Loucy (cell line): ENCODE measurements at regions not wholly inside any gene's neighbourhood (a gene's known extent, or its start where the extent isn't known, plus 50 kb on each side); places are given as distances from the start of the nearest gene placed in this dataset.
"Not testable (repeated sequence)": the region's sequence is repeated elsewhere in the genome, so short reads cannot be mapped to it uniquely, and the experiment has no call there.

Source experiments
- H2AFZ ChIP-seq: fragments of 200-600 bp; sonication (generic); 2 replicates; pipeline ENCODE4 v1.6.0; 2016; ENCODE audit warnings: antibody characterized with exemption, mild to moderate bottlenecking, low read length, moderate library complexity
- H3F3A ChIP-seq: fragments of 200-600 bp; 2 replicates; pipeline ENCODE4 v1.6.0; 2016; ENCODE audit warnings: antibody characterized with exemption, low read depth, mild to moderate bottlenecking
- H3K27me3 ChIP-seq: fragments of 200-600 bp; sonication (generic); 2 replicates; pipeline ENCODE4 v1.6.1; 2014; ENCODE audit warnings: low read length, mild to moderate bottlenecking; ENCODE audit not compliant: insufficient read depth, poor library complexity, severe bottlenecking
- H3K36me3 ChIP-seq: fragments of 200-600 bp; sonication (generic); 2 replicates; pipeline ENCODE4 v1.6.1; 2016; ENCODE audit warnings: low read length; ENCODE audit not compliant: insufficient read depth
- H3K4me1 ChIP-seq: fragments of 200-600 bp; sonication (generic); 2 replicates; pipeline ENCODE4 v1.5.1; 2014; ENCODE audit warnings: low read length, mild to moderate bottlenecking; ENCODE audit not compliant: insufficient read depth, poor library complexity, severe bottlenecking
- H3K4me2 ChIP-seq: fragments of 200-600 bp; sonication (generic); 2 replicates; pipeline ENCODE4 v1.6.0; 2014; ENCODE audit warnings: antibody characterized with exemption, low read length, low read depth, mild to moderate bottlenecking; ENCODE audit not compliant: poor library complexity, severe bottlenecking
- H3K4me3 ChIP-seq: fragments of 200-600 bp; sonication (generic); 2 replicates; pipeline ENCODE4 v1.5.1; 2014; ENCODE audit warnings: low read length, mild to moderate bottlenecking, mixed read lengths; ENCODE audit not compliant: poor library complexity, severe bottlenecking
- H3K79me2 ChIP-seq: fragments of 200-600 bp; sonication (generic); 2 replicates; pipeline ENCODE4 v1.6.1; 2014; ENCODE audit warnings: low read length; ENCODE audit not compliant: insufficient read depth
- H3K9ac ChIP-seq: fragments of 200-600 bp; sonication (generic); 2 replicates; pipeline ENCODE4 v1.6.0; 2014; ENCODE audit warnings: mild to moderate bottlenecking, low read depth, low read length, moderate library complexity; ENCODE audit not compliant: poor library complexity, severe bottlenecking
- H3K9me2 ChIP-seq: fragments of 200-600 bp; sonication (generic); replicated peaks from 2 replicates; pipeline ENCODE4 v1.6.1; 2016; ENCODE audit warnings: low read depth, low read length, mixed read lengths
- H3K9me3 ChIP-seq: fragments of 200-600 bp; sonication (generic); 2 replicates; pipeline ENCODE4 v1.6.1; 2014; ENCODE audit warnings: mild to moderate bottlenecking, antibody characterized with exemption, low read length, low read depth; ENCODE audit not compliant: insufficient read depth
- H4K20me1 ChIP-seq: fragments of 200-600 bp; sonication (generic); 2 replicates; pipeline ENCODE4 v1.6.0; 2014; ENCODE audit warnings: antibody characterized with exemption, low read length, mild to moderate bottlenecking; ENCODE audit not compliant: insufficient read depth, poor library complexity, severe bottlenecking
- CTCF ChIP-seq: fragments of 200-600 bp; sonication (generic); conservative IDR thresholded peaks from 2 replicates; pipeline ENCODE4 v1.5.1; 2014; ENCODE audit warnings: mild to moderate bottlenecking, antibody characterized with exemption, low read length
- EZH2phosphoT487 ChIP-seq: fragments of 200-600 bp; IDR thresholded peaks from 2 replicates; pipeline ENCODE4 v1.6.1; 2018; ENCODE audit warnings: antibody characterized with exemption, mild to moderate bottlenecking, moderate library complexity, borderline replicate concordance

- peak overlapping the region; percentile 72 for H3K9ac ChIP-seq
- H3K79me2 ChIP-seq, result no peaks in the 10 kb centered on the region
- H4K20me1 ChIP-seq, result no peaks in the 10 kb centered on the region
- peak overlapping the region; percentile 37 for H3K4me3 ChIP-seq
- H3K4me2 ChIP-seq, result peak overlapping the region; percentile 60
- H3K9me3 ChIP-seq, result no peaks in the 10 kb centered on the region
- no peaks in the 10 kb centered on the region for H3K9me2 ChIP-seq
- H3F3A ChIP-seq, result no peaks in the 10 kb centered on the region
- H3K36me3 ChIP-seq, result no peaks in the 10 kb centered on the region
- TF ChIP-seq CTCF, result no peak
- TF ChIP-seq EZH2phosphoT487, result no peak
- H2AFZ ChIP-seq, result peak overlapping the region; percentile 38; the same call in 1 of the 2 replicates
- peaks cover 75% of the 10 kb centered on the region for H3K4me1 ChIP-seq
- H3K27me3 ChIP-seq, result no peaks in the 10 kb centered on the region
Measured at GRCh38 chr1:182299728-182300616, 91.6 kb downstream of the GLUL start.

GRCh38 chr1:182299054-182299727, 92.4 kb downstream of the GLUL start:
- H3K4me2 ChIP-seq, result peak overlapping the region; percentile 60
- not testable (repeated sequence) for H3K9me3 ChIP-seq, H3K79me2 ChIP-seq, H3K9me2 ChIP-seq, H2AFZ ChIP-seq, H3K36me3 ChIP-seq, H4K20me1 ChIP-seq, H3K27me3 ChIP-seq, H3F3A ChIP-seq
- H3K4me1 ChIP-seq, result peaks cover 69% of the 10 kb centered on the region
- peak overlapping the region; percentile 72 for H3K9ac ChIP-seq
- peak overlapping the region; percentile 37 for H3K4me3 ChIP-seq

- Histone ChIP-seq H3K9ac (no peak overlapping the region), H3K9me2 (no peaks in the 10 kb centered on the region), H3K4me1 (peaks cover 56% of the 10 kb centered on the region), H3K79me2 (no peaks in the 10 kb centered on the region), H4K20me1 (no peaks in the 10 kb centered on the region), H3K4me3 (no peak overlapping the region), H3K4me2 (no peak overlapping the region), H3K9me3 (no peaks in the 10 kb centered on the region), H2AFZ (no peak overlapping the region), H3F3A (no peaks in the 10 kb centered on the region), H3K36me3 (no peaks in the 10 kb centered on the region), H3K27me3 (no peaks in the 10 kb centered on the region)
- TF ChIP-seq EZH2phosphoT487, result no peak
- TF ChIP-seq CTCF, result no peak
Measured at GRCh38 chr1:182297335-182297734, 94.3 kb downstream of the GLUL start.
